ENCODE measurements at regions not wholly inside any gene's neighbourhood (a gene's known extent, or its start where the extent isn't known, plus 50 kb on each side); places are given as distances from the start of the nearest gene placed in this dataset.

GRCh38 chr12:113577464-113578129 lies 105.9 kb upstream of the LHX5 start:
- Histone ChIP-seq H3K27me3 (ENCODE audit: insufficient read depth, low read length) (peaks cover 3% of the 10 kb centered on the region), H3K36me3 (ENCODE audit: insufficient read depth, low read length) (no peaks in the 10 kb centered on the region), H2AFZ (ENCODE audit: low read depth, low read length) (no peak overlapping the region), H3K9me3 (ENCODE audit: low read length) (no peaks in the 10 kb centered on the region), H3K4me3 (ENCODE audit: low read length) (no peak overlapping the region), H3K4me1 (ENCODE audit: insufficient read depth, low read length) (no peaks in the 10 kb centered on the region)

- no peak overlapping the region for H2AFZ ChIP-seq (ENCODE audit: low read depth, low read length)
- H3K4me1 ChIP-seq (ENCODE audit: insufficient read depth, low read length) = no peaks in the 10 kb centered on the region
- no peak overlapping the region for H3K4me3 ChIP-seq (ENCODE audit: low read length)
- H3K9me3 ChIP-seq (ENCODE audit: low read length) = no peaks in the 10 kb centered on the region
- H3K36me3 ChIP-seq (ENCODE audit: insufficient read depth, low read length) = no peaks in the 10 kb centered on the region
- H3K27me3 ChIP-seq (ENCODE audit: insufficient read depth, low read length) = peaks cover 3% of the 10 kb centered on the region
Observed at GRCh38 chr12:113575386-113575785, 103.7 kb upstream of the LHX5 start.

GRCh38 chr12:113573148-113573547 lies 101.5 kb upstream of the LHX5 start:
- peaks cover 8% of the 10 kb centered on the region for H3K27me3 ChIP-seq (ENCODE audit: insufficient read depth, low read length)
- H2AFZ ChIP-seq (ENCODE audit: low read depth, low read length) = no peak overlapping the region
- H3K36me3 ChIP-seq (ENCODE audit: insufficient read depth, low read length) = no peaks in the 10 kb centered on the region
- no peaks in the 10 kb centered on the region for H3K4me1 ChIP-seq (ENCODE audit: insufficient read depth, low read length)
- no peak overlapping the region for H3K4me3 ChIP-seq (ENCODE audit: low read length)
- no peaks in the 10 kb centered on the region for H3K9me3 ChIP-seq (ENCODE audit: low read length)

GRCh38 chr12:113571713-113572112 lies 100.0 kb upstream of the LHX5 start:
- H3K36me3 ChIP-seq (ENCODE audit: insufficient read depth, low read length) = no peaks in the 10 kb centered on the region
- peaks cover 8% of the 10 kb centered on the region for H3K27me3 ChIP-seq (ENCODE audit: insufficient read depth, low read length)
- H2AFZ ChIP-seq (ENCODE audit: low read depth, low read length) = no peak overlapping the region
- no peaks in the 10 kb centered on the region for H3K4me1 ChIP-seq (ENCODE audit: insufficient read depth, low read length)
- no peaks in the 10 kb centered on the region for H3K9me3 ChIP-seq (ENCODE audit: low read length)
- H3K4me3 ChIP-seq (ENCODE audit: low read length) = no peak overlapping the region

- H3K27me3 ChIP-seq (ENCODE audit: insufficient read depth, low read length) = peaks cover 5% of the 10 kb centered on the region
- no peaks in the 10 kb centered on the region for H3K4me1 ChIP-seq (ENCODE audit: insufficient read depth, low read length)
- H3K9me3 ChIP-seq (ENCODE audit: low read length) = no peaks in the 10 kb centered on the region
- no peaks in the 10 kb centered on the region for H3K36me3 ChIP-seq (ENCODE audit: insufficient read depth, low read length)
- H2AFZ ChIP-seq (ENCODE audit: low read depth, low read length) = no peak overlapping the region
- no peak overlapping the region for H3K4me3 ChIP-seq (ENCODE audit: low read length)
Observed at GRCh38 chr12:113569806-113570205, 98.1 kb upstream of the LHX5 start.

- no peak overlapping the region for H3K4me3 ChIP-seq (ENCODE audit: low read length)
- peaks cover 14% of the 10 kb centered on the region for H3K27me3 ChIP-seq (ENCODE audit: insufficient read depth, low read length)
- H3K9me3 ChIP-seq (ENCODE audit: low read length) = no peaks in the 10 kb centered on the region
- no peak overlapping the region for H2AFZ ChIP-seq (ENCODE audit: low read depth, low read length)
- no peaks in the 10 kb centered on the region for H3K36me3 ChIP-seq (ENCODE audit: insufficient read depth, low read length)
- no peaks in the 10 kb centered on the region for H3K4me1 ChIP-seq (ENCODE audit: insufficient read depth, low read length)
Observed at GRCh38 chr12:113568021-113568420, 96.3 kb upstream of the LHX5 start.

GRCh38 chr12:113565368-113565767 lies 93.7 kb upstream of the LHX5 start:
- Histone ChIP-seq H3K4me3 (ENCODE audit: low read length) (no peak overlapping the region), H3K27me3 (ENCODE audit: insufficient read depth, low read length) (peaks cover 14% of the 10 kb centered on the region), H2AFZ (ENCODE audit: low read depth, low read length) (no peak overlapping the region), H3K9me3 (ENCODE audit: low read length) (no peaks in the 10 kb centered on the region), H3K36me3 (ENCODE audit: insufficient read depth, low read length) (no peaks in the 10 kb centered on the region), H3K4me1 (ENCODE audit: insufficient read depth, low read length) (no peaks in the 10 kb centered on the region)

GRCh38 chr12:113561068-113561780 lies 89.6 kb upstream of the LHX5 start:
- Histone ChIP-seq H3K4me3 (ENCODE audit: low read length) (no peak overlapping the region), H3K9me3 (ENCODE audit: low read length) (no peaks in the 10 kb centered on the region)

GRCh38 chr12:113559466-113559865 lies 87.8 kb upstream of the LHX5 start:
- no peaks in the 10 kb centered on the region for H3K36me3 ChIP-seq (ENCODE audit: insufficient read depth, low read length)
- no peaks in the 10 kb centered on the region for H3K4me1 ChIP-seq (ENCODE audit: insufficient read depth, low read length)
- no peaks in the 10 kb centered on the region for H3K9me3 ChIP-seq (ENCODE audit: low read length)
- H3K4me3 ChIP-seq (ENCODE audit: low read length) = no peak overlapping the region
- no peak overlapping the region for H2AFZ ChIP-seq (ENCODE audit: low read depth, low read length)
- peaks cover 12% of the 10 kb centered on the region for H3K27me3 ChIP-seq (ENCODE audit: insufficient read depth, low read length)

More at GRCh38 chr12:113561068-113561780, 89.6 kb upstream of the LHX5 start:
- H3K36me3 ChIP-seq (ENCODE audit: insufficient read depth, low read length) = no peaks in the 10 kb centered on the region
- H2AFZ ChIP-seq (ENCODE audit: low read depth, low read length) = no peak overlapping the region
- H3K4me1 ChIP-seq (ENCODE audit: insufficient read depth, low read length) = no peaks in the 10 kb centered on the region
- peaks cover 12% of the 10 kb centered on the region for H3K27me3 ChIP-seq (ENCODE audit: insufficient read depth, low read length)

- Histone ChIP-seq H3K4me3 (ENCODE audit: low read length) (no peak overlapping the region), H3K4me1 (ENCODE audit: insufficient read depth, low read length) (no peaks in the 10 kb centered on the region), H3K27me3 (ENCODE audit: insufficient read depth, low read length) (peaks cover 3% of the 10 kb centered on the region), H3K9me3 (ENCODE audit: low read length) (no peaks in the 10 kb centered on the region), H2AFZ (ENCODE audit: low read depth, low read length) (no peak overlapping the region), H3K36me3 (ENCODE audit: insufficient read depth, low read length) (no peaks in the 10 kb centered on the region)
Observed at GRCh38 chr12:113555226-113555625, 83.6 kb upstream of the LHX5 start.

GRCh38 chr12:113552760-113553159 lies 81.1 kb upstream of the LHX5 start:
- Histone ChIP-seq H2AFZ (ENCODE audit: low read depth, low read length) (no peak overlapping the region), H3K9me3 (ENCODE audit: low read length) (no peaks in the 10 kb centered on the region), H3K4me1 (ENCODE audit: insufficient read depth, low read length) (no peaks in the 10 kb centered on the region), H3K4me3 (ENCODE audit: low read length) (no peak overlapping the region), H3K27me3 (ENCODE audit: insufficient read depth, low read length) (peaks cover 6% of the 10 kb centered on the region), H3K36me3 (ENCODE audit: insufficient read depth, low read length) (no peaks in the 10 kb centered on the region)

- Histone ChIP-seq H3K4me3 (ENCODE audit: low read length) (no peak overlapping the region), H3K36me3 (ENCODE audit: insufficient read depth, low read length) (no peaks in the 10 kb centered on the region), H3K27me3 (ENCODE audit: insufficient read depth, low read length) (peaks cover 12% of the 10 kb centered on the region), H3K4me1 (ENCODE audit: insufficient read depth, low read length) (no peaks in the 10 kb centered on the region), H2AFZ (ENCODE audit: low read depth, low read length) (no peak overlapping the region), H3K9me3 (ENCODE audit: low read length) (no peaks in the 10 kb centered on the region)
Observed at GRCh38 chr12:113551563-113551962, 79.9 kb upstream of the LHX5 start.

GRCh38 chr12:113548467-113548866 lies 76.8 kb upstream of the LHX5 start:
- H2AFZ ChIP-seq (ENCODE audit: low read depth, low read length) = no peak overlapping the region
- no peaks in the 10 kb centered on the region for H3K36me3 ChIP-seq (ENCODE audit: insufficient read depth, low read length)
- no peak overlapping the region for H3K4me3 ChIP-seq (ENCODE audit: low read length)
- H3K9me3 ChIP-seq (ENCODE audit: low read length) = no peaks in the 10 kb centered on the region
- no peaks in the 10 kb centered on the region for H3K4me1 ChIP-seq (ENCODE audit: insufficient read depth, low read length)
- H3K27me3 ChIP-seq (ENCODE audit: insufficient read depth, low read length) = peaks cover 12% of the 10 kb centered on the region
